Thyroid gland (tissue), 4 donors: ENCODE measurements at regions not wholly inside any gene's neighbourhood (a gene's known extent, or its start where the extent isn't known, plus 50 kb on each side); places are given as distances from the start of the nearest gene placed in this dataset.
A peak's percentile ranks its signal among the peaks of the same experiment; 100 is the strongest.

Source experiments
- POLR2A ChIP-seq, 2 donors: fragments of 450-650 bp; IDR thresholded peaks; one replicate each; pipeline ENCODE4 v1.6.1; 2017; ENCODE audit warnings: antibody characterized with exemption in 2 of 2, mild to moderate bottlenecking in 2 of 2, moderate library complexity in 1 of 2
- TF ChIP-seq, protein P1 (sequence below), 6 experiments: fragments of 200-600 bp in 3 of 6; fragments of 450-650 bp in 3 of 6; sonication (generic) in 3 of 6; IDR thresholded peaks; one replicate each; pipeline ENCODE4 v1.5.1; 2016 to 2019; ENCODE audit warnings: antibody characterized with exemption in 6 of 6, mild to moderate bottlenecking in 2 of 6, inconsistent platforms in 1 of 6, moderate library complexity in 1 of 6

DNA sequence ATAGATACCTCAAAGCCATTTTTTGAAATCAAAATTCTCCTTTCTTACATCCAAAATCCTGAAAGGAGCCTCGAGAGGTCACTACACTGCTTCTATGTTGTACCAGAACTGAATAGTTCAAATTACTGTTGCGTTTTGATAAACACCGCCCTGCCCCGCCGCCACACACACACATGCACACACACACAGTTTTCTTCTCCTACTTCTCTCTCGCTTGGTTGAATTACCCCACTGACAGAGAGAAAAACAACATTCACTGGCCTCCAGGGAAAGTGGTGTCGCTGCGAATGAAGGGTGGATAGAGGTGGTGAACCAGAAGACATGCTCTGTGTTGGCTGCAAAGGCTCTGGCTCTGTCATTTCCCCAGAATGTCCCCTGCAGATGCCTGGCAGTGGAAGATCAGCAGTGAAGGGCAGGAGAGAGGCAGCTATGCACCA is 183.4 kb upstream of the RFC3 start:
- TF ChIP-seq, protein P1, sequence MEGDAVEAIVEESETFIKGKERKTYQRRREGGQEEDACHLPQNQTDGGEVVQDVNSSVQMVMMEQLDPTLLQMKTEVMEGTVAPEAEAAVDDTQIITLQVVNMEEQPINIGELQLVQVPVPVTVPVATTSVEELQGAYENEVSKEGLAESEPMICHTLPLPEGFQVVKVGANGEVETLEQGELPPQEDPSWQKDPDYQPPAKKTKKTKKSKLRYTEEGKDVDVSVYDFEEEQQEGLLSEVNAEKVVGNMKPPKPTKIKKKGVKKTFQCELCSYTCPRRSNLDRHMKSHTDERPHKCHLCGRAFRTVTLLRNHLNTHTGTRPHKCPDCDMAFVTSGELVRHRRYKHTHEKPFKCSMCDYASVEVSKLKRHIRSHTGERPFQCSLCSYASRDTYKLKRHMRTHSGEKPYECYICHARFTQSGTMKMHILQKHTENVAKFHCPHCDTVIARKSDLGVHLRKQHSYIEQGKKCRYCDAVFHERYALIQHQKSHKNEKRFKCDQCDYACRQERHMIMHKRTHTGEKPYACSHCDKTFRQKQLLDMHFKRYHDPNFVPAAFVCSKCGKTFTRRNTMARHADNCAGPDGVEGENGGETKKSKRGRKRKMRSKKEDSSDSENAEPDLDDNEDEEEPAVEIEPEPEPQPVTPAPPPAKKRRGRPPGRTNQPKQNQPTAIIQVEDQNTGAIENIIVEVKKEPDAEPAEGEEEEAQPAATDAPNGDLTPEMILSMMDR (IDR thresholded peaks at IDR 0.05): peak in 3 of 6 experiments; percentile 23 to 24 (median 23)
- no peak for TF ChIP-seq POLR2A (IDR thresholded peaks at IDR 0.05)
